ENCODE measurements at regions not wholly inside any gene's neighbourhood (a gene's known extent, or its start where the extent isn't known, plus 50 kb on each side); places are given as distances from the start of the nearest gene placed in this dataset.
"Not testable (repeated sequence)": the region's sequence is repeated elsewhere in the genome, so short reads cannot be mapped to it uniquely, and the experiment has no call there.

GRCh38 chr12:13391375-13391774 is 194.8 kb downstream of the EMP1 start:
- not testable (repeated sequence) for DNase-seq

DNA sequence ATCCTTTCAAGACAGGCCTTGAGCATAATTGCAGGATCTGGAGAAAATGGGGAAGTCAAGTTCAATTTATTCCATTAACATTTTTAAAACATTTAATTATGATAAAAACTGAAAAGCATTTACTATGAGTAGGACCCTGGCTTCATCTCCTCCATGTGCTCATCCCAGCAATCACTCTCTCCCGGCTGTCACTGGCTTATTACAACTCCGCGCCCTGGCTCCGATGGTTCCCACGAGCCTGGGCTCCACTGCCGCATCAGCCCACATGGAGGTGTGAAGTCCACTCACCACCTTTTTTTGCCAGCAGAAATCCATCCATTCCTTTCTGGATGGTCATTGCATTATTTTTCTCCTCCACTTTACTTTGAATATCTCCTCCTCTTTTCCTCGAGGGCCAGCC is 194.4 kb downstream of the EMP1 start:
- no peak for DNase-seq

- peak; percentile 39 to 96 (median 86) for DNase-seq
Measured at GRCh38 chr12:13390381-13390861, 193.9 kb downstream of the EMP1 start.

GRCh38 chr12:13387101-13387500 is 190.6 kb downstream of the EMP1 start:
- DNase-seq: no peak

DNA sequence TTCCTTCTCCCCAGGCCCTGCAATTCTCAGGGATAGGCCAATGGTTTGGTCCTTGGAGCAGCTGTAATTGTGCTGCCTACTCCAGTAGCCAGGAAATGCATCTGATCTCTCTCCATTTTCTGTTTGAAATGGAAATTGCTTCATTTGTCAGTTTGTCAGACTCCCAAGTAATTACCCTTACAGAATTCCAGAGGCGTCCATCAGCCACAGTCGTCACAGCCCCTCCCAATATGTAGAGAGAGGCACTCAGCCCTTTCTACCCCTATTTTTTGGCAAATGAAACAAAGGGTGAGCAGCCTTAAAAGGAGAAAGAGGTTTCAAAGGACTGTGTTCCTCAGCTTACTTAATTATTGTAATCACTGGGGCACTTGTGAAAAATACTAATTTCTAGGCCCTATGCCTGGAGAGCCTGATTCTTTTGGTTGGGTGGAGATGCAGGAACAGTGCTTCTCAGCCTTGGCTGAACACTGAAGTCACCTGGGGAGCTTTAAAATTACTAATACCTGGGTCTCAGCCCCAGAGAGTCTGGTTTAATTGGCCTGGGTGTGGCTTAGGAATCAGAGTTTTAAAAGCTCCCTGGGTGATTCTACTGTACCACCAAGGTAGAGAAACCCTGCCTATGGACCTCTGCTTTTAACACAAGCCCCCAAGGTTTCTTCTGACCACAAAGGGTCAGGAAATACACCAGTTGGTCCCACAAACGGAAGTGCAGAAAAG is 190.0 kb downstream of the EMP1 start:
- DNase-seq: peak in 8 of 58 donors; percentile 2 to 28 (median 10)

DNA sequence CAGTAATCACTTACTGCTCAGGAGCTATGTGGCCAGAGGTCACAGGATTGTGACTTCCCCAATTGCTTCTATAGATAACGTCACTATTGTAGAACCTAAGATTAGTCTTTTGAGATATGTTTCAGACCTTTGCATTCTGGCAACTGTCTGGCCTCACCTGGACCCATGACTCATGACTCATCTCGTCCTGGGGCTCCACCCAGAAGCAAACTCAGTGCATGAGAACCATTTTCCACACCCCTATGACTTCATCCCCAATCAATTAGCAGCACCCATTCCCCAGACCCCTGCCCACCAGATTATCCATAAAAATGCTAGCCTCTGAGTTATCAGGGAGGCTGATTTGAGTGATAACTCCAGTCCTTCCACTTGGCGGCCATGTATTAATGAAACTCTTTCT is 186.9 kb downstream of the EMP1 start:
- no peak for DNase-seq

DNA sequence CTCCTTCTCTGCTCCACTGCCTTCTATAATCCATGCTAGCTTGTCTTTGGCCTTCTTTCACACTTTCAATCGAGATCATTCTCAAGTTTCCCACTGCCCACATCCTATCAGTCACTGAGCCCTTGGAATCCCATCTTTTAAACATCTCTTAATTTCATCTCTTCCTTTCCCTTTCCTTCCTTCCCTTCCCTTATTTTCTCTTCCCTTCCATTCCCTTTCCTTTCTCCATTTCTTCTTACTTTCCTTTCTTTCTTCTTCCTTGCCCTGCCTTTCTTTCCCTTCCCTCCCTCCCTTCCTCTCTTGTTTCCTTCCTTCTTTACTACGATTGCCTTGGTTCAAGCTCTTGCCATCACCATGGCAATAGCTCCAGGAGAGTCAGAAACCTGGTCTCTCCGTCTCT is 183.8 kb downstream of the EMP1 start:
- DNase-seq: no peak

GRCh38 chr12:13379531-13380188 is 183.1 kb downstream of the EMP1 start:
- DNase-seq: no peak

DNA sequence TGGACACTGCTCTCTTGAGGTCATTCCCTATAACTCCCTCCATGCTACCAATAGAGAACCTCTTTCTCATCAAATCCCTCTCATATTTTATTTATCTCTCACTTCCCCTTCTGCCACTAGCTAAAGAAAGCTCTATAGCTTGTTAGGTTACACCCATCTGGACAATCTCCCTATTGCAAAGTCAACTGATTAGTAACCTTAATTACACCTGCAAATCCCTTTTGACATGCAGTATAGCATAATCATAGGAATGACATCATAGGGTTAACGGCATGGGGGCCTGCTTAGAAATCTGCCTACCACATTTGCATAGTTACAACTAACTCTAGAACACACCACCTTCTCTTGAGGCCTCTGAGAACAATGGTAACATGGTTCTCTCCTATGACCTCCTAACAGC is 181.2 kb downstream of the EMP1 start:
- no peak for DNase-seq

DNA sequence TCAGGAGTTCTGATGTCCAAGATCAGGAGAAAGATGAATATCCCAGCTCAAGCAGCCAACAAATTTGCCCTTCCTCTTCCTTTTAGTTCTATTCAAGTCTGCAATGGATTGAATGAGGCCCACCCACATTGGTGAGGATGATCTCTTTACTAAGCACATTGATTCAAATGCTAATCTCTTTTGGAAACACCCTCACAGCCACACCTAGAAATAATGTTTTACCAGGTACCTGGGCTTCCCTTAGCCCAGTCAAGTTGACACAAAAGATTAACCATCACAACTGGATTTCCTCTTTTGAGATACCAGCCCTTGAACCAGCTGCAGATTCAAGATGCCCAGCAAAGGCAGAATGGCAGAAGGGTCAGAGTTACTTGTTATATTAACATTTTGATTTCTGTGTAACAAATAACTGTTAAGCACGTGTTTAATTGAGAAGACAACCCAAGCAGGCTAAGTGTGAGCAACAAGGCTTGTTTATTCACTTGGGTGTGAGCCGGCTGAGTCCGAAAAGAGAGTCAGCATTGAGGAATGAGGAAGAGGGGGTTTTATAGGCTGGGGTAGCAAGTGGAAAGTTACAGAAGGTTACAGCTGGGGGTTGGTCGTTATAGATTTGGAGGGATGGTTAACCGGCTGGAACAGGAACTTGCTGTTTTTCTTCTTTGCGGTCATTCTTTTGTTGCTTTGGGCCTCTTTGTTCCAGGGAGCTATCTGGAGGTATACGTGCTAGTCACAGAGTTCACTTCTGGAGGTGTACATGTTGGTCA is 180.3 kb downstream of the EMP1 start:
- no peak for DNase-seq

GRCh38 chr12:13375583-13376345 is 179.2 kb downstream of the EMP1 start:
- DNase-seq: no peak

- peak in 3 of 58 donors; percentile 3 to 10 (median 4) for DNase-seq
Measured at GRCh38 chr12:13374793-13375192, 178.3 kb downstream of the EMP1 start.

- no peak for DNase-seq
Measured at GRCh38 chr12:13373803-13374202, 177.3 kb downstream of the EMP1 start.

- no peak for DNase-seq
Measured at GRCh38 chr12:13373131-13373530, 176.6 kb downstream of the EMP1 start.

GRCh38 chr12:13372386-13372785 is 175.9 kb downstream of the EMP1 start:
- no peak for DNase-seq

DNA sequence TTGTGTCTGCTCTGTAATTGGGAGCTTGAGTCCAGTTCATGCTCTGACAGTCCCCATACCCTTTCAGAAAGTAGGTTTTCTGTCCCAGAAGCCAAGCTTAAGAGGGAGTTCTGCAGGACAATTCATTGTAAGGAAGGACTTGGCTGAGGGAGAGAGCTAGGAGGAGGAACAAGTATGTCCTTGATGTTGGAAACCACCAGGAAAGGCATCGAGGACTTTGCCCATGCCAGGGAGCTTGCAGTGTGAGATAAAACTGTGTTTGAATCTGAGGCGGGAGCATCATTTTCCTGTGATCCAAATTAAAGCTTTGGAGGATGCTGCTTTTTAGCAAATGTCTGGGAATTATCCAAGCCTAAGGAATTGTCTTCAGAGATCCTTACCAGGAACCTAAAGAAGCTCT is 175.3 kb downstream of the EMP1 start:
- no peak for DNase-seq

DNA sequence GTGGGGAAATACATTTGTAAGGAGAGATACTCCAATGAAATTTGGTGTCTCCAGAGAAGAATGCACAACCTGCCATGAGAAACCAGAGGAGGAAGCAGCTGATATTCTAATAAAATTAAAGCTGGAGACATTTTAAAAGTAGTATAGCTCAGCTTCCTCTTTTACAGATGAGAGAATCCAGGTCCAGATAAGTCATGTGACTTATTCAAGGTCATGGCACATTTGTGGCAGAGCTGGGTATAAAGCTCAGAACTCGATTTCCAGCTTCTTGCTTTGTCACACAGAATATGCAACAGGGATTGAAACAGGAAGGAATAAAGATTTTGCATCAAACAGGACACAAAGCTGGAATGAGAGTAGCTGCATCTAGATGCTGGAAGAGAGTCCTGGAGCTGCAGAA is 174.8 kb downstream of the EMP1 start:
- no peak for DNase-seq

- DNase-seq: no peak
Measured at GRCh38 chr12:13369474-13370056, 173.0 kb downstream of the EMP1 start.

DNA sequence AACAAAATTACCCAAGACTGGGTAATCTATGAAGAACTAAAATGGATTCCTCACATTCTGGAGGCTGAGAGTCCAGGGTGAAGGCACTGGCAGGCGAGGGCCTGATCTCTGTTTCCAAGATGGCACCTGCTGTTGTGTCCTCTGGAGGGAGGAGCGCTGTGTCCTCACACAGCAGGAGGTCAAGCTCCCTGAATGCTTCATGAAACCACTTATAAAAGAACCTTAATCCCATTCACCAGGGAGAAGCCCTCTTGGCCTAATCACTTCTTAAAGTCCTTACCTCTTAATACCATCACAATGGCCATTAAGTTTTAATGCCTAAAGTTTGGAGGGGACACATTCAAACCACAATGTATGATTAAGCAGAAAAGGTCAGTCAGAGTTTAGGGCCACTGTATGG is 172.4 kb downstream of the EMP1 start:
- no peak for DNase-seq

DNA sequence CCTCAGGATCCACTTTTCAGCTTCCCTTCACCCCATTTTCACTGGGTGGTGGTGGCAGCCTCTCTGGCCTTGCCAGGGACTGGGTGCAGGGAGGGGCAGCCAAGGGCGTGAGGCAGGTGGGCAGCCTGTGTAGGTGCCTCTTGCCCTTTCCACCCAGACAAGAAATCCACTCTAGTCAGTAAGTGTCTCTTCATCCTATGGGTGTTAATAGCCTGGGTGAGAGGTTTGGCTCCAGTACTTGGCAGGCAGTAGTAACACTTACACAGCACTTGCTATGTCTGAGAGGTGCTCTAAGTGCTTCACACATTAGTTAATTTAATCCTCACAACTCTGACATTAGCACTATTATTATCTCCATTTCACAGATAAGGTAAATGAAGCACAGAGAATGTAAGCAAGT is 171.9 kb downstream of the EMP1 start:
- no peak for DNase-seq

- DNase-seq: peak in 7 of 58 donors; percentile 4 to 59 (median 17)
Measured at GRCh38 chr12:13367973-13368372, 171.4 kb downstream of the EMP1 start.

All from anterior cingulate cortex (tissue), 58 donors.